Upper lobe of left lung (tissue), 4 donors: ENCODE measurements at regions not wholly inside any gene's neighbourhood (a gene's known extent, or its start where the extent isn't known, plus 50 kb on each side); places are given as distances from the start of the nearest gene placed in this dataset.

Experiments used
- EP300 ChIP-seq, 4 donors: sonication (generic); formaldehyde crosslinking; IDR thresholded peaks; one replicate each; pipeline ENCODE4 v1.5.1; 2017; ENCODE audit warnings: antibody characterized with exemption in 4 of 4, control low read depth in 2 of 4
- POLR2A ChIP-seq, 4 donors: fragments of 450-650 bp; IDR thresholded peaks; one replicate each; pipeline ENCODE4 v1.5.1; 2016 to 2017; ENCODE audit warnings: antibody characterized with exemption in 4 of 4, mild to moderate bottlenecking in 2 of 4
- POLR2AphosphoS5 ChIP-seq, 2 donors: sonication (generic); formaldehyde crosslinking; IDR thresholded peaks; one replicate each; pipeline ENCODE4 v1.5.1; 2017; ENCODE audit warnings: antibody characterized with exemption in 2 of 2
- TF ChIP-seq, protein P1 (sequence below), 6 experiments: fragments of 450-650 bp in 4 of 6; fragments of 200-600 bp in 2 of 6; sonication (generic) in 2 of 6; IDR thresholded peaks; one replicate each; pipeline ENCODE4 v1.5.1; 2016 to 2019; ENCODE audit warnings: antibody characterized with exemption in 6 of 6

DNA sequence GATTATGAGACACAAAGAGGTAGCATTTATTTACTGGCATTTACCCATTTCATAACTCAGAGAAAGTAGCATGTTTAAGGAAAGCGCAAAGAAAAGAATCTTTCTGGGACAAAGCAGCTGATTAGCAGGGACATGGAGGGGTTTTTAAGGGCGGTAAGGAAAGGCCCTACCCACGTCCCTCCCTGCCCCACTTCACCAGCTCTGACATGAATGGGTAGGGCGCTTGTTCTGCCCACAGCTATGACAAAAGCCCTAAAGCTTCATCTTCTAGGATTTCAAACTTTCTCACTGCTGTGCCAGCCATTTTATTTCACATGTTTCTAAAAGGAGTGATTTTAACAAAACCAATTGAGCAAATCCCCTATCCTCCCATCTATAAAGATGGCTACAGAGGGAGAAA lies 406.9 kb upstream of the KLF6 start:
- TF ChIP-seq, protein P1, sequence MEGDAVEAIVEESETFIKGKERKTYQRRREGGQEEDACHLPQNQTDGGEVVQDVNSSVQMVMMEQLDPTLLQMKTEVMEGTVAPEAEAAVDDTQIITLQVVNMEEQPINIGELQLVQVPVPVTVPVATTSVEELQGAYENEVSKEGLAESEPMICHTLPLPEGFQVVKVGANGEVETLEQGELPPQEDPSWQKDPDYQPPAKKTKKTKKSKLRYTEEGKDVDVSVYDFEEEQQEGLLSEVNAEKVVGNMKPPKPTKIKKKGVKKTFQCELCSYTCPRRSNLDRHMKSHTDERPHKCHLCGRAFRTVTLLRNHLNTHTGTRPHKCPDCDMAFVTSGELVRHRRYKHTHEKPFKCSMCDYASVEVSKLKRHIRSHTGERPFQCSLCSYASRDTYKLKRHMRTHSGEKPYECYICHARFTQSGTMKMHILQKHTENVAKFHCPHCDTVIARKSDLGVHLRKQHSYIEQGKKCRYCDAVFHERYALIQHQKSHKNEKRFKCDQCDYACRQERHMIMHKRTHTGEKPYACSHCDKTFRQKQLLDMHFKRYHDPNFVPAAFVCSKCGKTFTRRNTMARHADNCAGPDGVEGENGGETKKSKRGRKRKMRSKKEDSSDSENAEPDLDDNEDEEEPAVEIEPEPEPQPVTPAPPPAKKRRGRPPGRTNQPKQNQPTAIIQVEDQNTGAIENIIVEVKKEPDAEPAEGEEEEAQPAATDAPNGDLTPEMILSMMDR (IDR thresholded peaks at IDR 0.05): no peak
- TF ChIP-seq POLR2A (IDR thresholded peaks at IDR 0.05) (no peak), POLR2AphosphoS5 (IDR thresholded peaks at IDR 0.05) (no peak), EP300 (IDR thresholded peaks at IDR 0.05) (no peak)
